ENCODE measurements at regions not wholly inside any gene's neighbourhood (a gene's known extent, or its start where the extent isn't known, plus 50 kb on each side); places are given as distances from the start of the nearest gene placed in this dataset.

GRCh38 chr1:71345491-71345890 is 264.7 kb upstream of the ZRANB2 start:
- H3K9me3 ChIP-seq (ENCODE audit: control insufficient read depth, insufficient read depth, low read depth, low read length): no peaks in the 10 kb centered on the region; the same call in 1 of the 2 replicates
- POLR2A ChIA-PET: no interaction called here
- no peak overlapping the region for H3K27ac ChIP-seq (ENCODE audit: low read length)
- no peaks in the 10 kb centered on the region for H3K27me3 ChIP-seq (ENCODE audit: control insufficient read depth, insufficient read depth, low read length)
- intact Hi-C loops (cut with micrococcal nuclease; ENCODE audit: unreplicated experiment) (no loop called here), in situ Hi-C loops (cut with HindIII; ENCODE audit: low pct_unique_long_range_greater_than_20kb, low sequenced_read_pairs) (no loop called here)
- no peaks in the 10 kb centered on the region for H3K36me3 ChIP-seq (ENCODE audit: control insufficient read depth, insufficient read depth, low read length)
- DNase-seq (ENCODE audit: low read depth, low spot score): no peak
- CTCF ChIA-PET: no interaction called here
- TF ChIP-seq TCF7L2 (IDR thresholded peaks at IDR 0.05; ENCODE audit: low read depth, low read length) (no peak), REST (IDR thresholded peaks at IDR 0.05; ENCODE audit: insufficient read depth in 1 of 2, low read depth in 2 of 2, low read length in 1 of 2) (no peak), POLR2AphosphoS5 (IDR thresholded peaks at IDR 0.05; ENCODE audit: low read depth, low read length) (no peak), SIN3A (IDR thresholded peaks at IDR 0.05; ENCODE audit: borderline replicate concordance, insufficient read depth, low read depth, low read length) (no peak)
- TF ChIP-seq, protein P1, sequence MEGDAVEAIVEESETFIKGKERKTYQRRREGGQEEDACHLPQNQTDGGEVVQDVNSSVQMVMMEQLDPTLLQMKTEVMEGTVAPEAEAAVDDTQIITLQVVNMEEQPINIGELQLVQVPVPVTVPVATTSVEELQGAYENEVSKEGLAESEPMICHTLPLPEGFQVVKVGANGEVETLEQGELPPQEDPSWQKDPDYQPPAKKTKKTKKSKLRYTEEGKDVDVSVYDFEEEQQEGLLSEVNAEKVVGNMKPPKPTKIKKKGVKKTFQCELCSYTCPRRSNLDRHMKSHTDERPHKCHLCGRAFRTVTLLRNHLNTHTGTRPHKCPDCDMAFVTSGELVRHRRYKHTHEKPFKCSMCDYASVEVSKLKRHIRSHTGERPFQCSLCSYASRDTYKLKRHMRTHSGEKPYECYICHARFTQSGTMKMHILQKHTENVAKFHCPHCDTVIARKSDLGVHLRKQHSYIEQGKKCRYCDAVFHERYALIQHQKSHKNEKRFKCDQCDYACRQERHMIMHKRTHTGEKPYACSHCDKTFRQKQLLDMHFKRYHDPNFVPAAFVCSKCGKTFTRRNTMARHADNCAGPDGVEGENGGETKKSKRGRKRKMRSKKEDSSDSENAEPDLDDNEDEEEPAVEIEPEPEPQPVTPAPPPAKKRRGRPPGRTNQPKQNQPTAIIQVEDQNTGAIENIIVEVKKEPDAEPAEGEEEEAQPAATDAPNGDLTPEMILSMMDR (IDR thresholded peaks at IDR 0.05): no peak
- no peak for ATAC-seq
- H3K4me3 ChIP-seq (ENCODE audit: low read depth in 2 of 2, low read length in 2 of 2): no peak overlapping the region
- H3K4me1 ChIP-seq (ENCODE audit: control insufficient read depth, insufficient read depth, low read length): no peaks in the 10 kb centered on the region
- no TSS peak for BruUV-seq (replicated peaks)

DNA sequence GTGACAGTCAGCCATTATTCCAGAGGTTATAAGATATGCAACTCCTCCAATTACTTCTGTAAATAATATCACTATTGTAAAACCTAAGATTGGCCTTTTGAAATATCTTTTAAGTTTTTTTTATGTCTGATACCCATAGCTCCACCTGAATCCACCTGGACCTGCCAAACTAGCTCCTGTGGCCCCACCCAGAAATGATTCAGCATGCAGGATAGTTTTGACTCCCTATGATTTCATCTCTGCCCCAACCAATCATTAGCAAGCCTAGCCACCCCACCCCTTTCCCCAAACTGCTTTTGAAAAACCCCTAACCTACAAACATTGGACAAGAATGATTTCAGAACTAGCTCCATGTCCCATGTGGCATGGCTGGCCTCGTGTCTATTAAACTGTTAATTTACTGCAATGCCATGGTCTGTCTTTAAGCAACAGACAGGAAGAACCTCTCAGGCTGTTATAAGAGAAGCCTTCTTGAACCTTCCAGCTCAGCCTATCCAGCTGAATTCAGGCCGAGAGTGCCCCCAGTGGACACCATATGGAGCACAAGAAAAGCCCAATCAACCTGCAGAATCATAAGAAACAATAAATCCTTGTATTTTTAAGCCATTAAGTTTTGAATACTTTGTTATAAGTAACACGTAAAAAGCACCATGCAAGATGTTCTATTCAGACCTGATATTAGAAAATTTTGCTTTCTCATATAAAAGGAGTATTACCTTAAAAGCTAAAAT is 263.0 kb upstream of the ZRANB2 start:
- DNase-seq (ENCODE audit: low read depth, low spot score) (no peak), ATAC-seq (no peak)
- no TSS peak for BruUV-seq (replicated peaks)
- CTCF ChIA-PET: no interaction called here
- Histone ChIP-seq H3K9me3 (ENCODE audit: control insufficient read depth, insufficient read depth, low read depth, low read length) (peaks cover 6% of the 10 kb centered on the region; the same call in 1 of the 2 replicates), H3K27me3 (ENCODE audit: control insufficient read depth, insufficient read depth, low read length) (no peaks in the 10 kb centered on the region), H3K4me3 (ENCODE audit: low read depth in 2 of 2, low read length in 2 of 2) (no peak overlapping the region), H3K27ac (ENCODE audit: low read length) (no peak overlapping the region), H3K4me1 (ENCODE audit: control insufficient read depth, insufficient read depth, low read length) (no peaks in the 10 kb centered on the region), H3K36me3 (ENCODE audit: control insufficient read depth, insufficient read depth, low read length) (no peaks in the 10 kb centered on the region)
- no peak for TF ChIP-seq TCF7L2 (IDR thresholded peaks at IDR 0.05; ENCODE audit: low read depth, low read length)
- TF ChIP-seq POLR2AphosphoS5 (IDR thresholded peaks at IDR 0.05; ENCODE audit: low read depth, low read length): no peak
- no peak for TF ChIP-seq SIN3A (IDR thresholded peaks at IDR 0.05; ENCODE audit: borderline replicate concordance, insufficient read depth, low read depth, low read length)
- TF ChIP-seq, protein P1 (IDR thresholded peaks at IDR 0.05): no peak
- no peak for TF ChIP-seq REST (IDR thresholded peaks at IDR 0.05; ENCODE audit: insufficient read depth in 1 of 2, low read depth in 2 of 2, low read length in 1 of 2)
- POLR2A ChIA-PET: no interaction called here
- in situ Hi-C loops (cut with HindIII; ENCODE audit: low pct_unique_long_range_greater_than_20kb, low sequenced_read_pairs): no loop called here
- intact Hi-C loops (cut with micrococcal nuclease; ENCODE audit: unreplicated experiment): no loop called here
